ENCODE measurements at regions not wholly inside any gene's neighbourhood (a gene's known extent, or its start where the extent isn't known, plus 50 kb on each side); places are given as distances from the start of the nearest gene placed in this dataset.

- Histone ChIP-seq H3K27me3 (ENCODE audit: control insufficient read depth, insufficient read depth, low read length) (no peaks in the 10 kb centered on the region), H3K4me1 (ENCODE audit: control insufficient read depth, insufficient read depth, low read length) (peaks cover 7% of the 10 kb centered on the region), H3K9me3 (ENCODE audit: control insufficient read depth, insufficient read depth, low read length) (no peaks in the 10 kb centered on the region), H3K27ac (ENCODE audit: low read depth, low read length) (no peak overlapping the region), H3K36me3 (ENCODE audit: control insufficient read depth, insufficient read depth, low read length) (no peaks in the 10 kb centered on the region), H3K4me3 (ENCODE audit: low read depth, low read length) (no peak overlapping the region)
- DNase-seq (ENCODE audit: low read depth in 4 of 6, low spot score in 6 of 6): peak in 1 of 6 donors; percentile 33
- 82% methylated on average over 8 of the region's 10 CpGs for WGBS (ENCODE audit: insufficient coverage)
These were observed 343.7 kb downstream of the WDR11 start for GRCh38 chr10:121194696-121195523.

DNA sequence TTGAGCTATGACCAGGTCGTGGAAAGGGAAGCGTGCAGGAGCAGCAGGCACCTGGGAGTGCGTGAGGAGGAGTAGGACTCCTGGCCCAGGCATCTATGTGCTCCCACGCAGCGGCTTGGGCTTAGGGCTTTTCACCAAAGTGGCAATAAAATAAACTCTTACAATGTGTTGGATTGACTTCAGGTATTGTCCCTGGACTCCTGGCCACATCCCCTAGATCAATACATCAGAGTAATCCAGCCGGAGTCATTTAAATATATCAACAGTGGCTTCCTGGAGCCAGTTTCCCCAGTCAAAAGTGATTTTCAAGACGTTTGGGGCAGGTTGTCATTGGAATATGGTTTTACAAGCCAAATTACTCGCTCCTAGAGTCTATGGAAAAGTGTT is 344.4 kb downstream of the WDR11 start:
- WGBS (ENCODE audit: insufficient coverage): no CpG with 5 or more reads among the region's 8 CpGs
- H3K27me3 ChIP-seq (ENCODE audit: control insufficient read depth, insufficient read depth, low read length): no peaks in the 10 kb centered on the region
- peaks cover 7% of the 10 kb centered on the region for H3K4me1 ChIP-seq (ENCODE audit: control insufficient read depth, insufficient read depth, low read length)
- H3K36me3 ChIP-seq (ENCODE audit: control insufficient read depth, insufficient read depth, low read length): no peaks in the 10 kb centered on the region
- H3K9me3 ChIP-seq (ENCODE audit: control insufficient read depth, insufficient read depth, low read length): no peaks in the 10 kb centered on the region
- no peak overlapping the region for H3K4me3 ChIP-seq (ENCODE audit: low read depth, low read length)
- no peak for DNase-seq (ENCODE audit: low read depth in 4 of 6, low spot score in 6 of 6)
- no peak overlapping the region for H3K27ac ChIP-seq (ENCODE audit: low read depth, low read length)

- Histone ChIP-seq H3K27me3 (ENCODE audit: control insufficient read depth, insufficient read depth, low read length) (no peaks in the 10 kb centered on the region), H3K4me1 (ENCODE audit: control insufficient read depth, insufficient read depth, low read length) (peaks cover 7% of the 10 kb centered on the region), H3K27ac (ENCODE audit: low read depth, low read length) (no peak overlapping the region), H3K36me3 (ENCODE audit: control insufficient read depth, insufficient read depth, low read length) (no peaks in the 10 kb centered on the region), H3K9me3 (ENCODE audit: control insufficient read depth, insufficient read depth, low read length) (no peaks in the 10 kb centered on the region), H3K4me3 (ENCODE audit: low read depth, low read length) (no peak overlapping the region)
- peak in 2 of 6 donors; percentile 43 to 69 for DNase-seq (ENCODE audit: low read depth in 4 of 6, low spot score in 6 of 6)
These were observed 347.9 kb downstream of the WDR11 start for GRCh38 chr10:121199081-121199480.

- Histone ChIP-seq H3K36me3 (ENCODE audit: control insufficient read depth, insufficient read depth, low read length) (no peaks in the 10 kb centered on the region), H3K4me3 (ENCODE audit: low read depth, low read length) (no peak overlapping the region), H3K4me1 (ENCODE audit: control insufficient read depth, insufficient read depth, low read length) (no peaks in the 10 kb centered on the region), H3K27ac (ENCODE audit: low read depth, low read length) (no peak overlapping the region), H3K9me3 (ENCODE audit: control insufficient read depth, insufficient read depth, low read length) (no peaks in the 10 kb centered on the region), H3K27me3 (ENCODE audit: control insufficient read depth, insufficient read depth, low read length) (no peaks in the 10 kb centered on the region)
- WGBS (ENCODE audit: insufficient coverage): 91% methylated on average over 2 of the region's 2 CpGs
- DNase-seq (ENCODE audit: low read depth in 4 of 6, low spot score in 6 of 6): peak in 2 of 6 donors; percentile 56 to 72
These were observed 354.5 kb downstream of the WDR11 start for GRCh38 chr10:121205625-121206024.

- H3K27me3 ChIP-seq (ENCODE audit: control insufficient read depth, insufficient read depth, low read length): no peaks in the 10 kb centered on the region
- no peak overlapping the region for H3K4me3 ChIP-seq (ENCODE audit: low read depth, low read length)
- no peaks in the 10 kb centered on the region for H3K4me1 ChIP-seq (ENCODE audit: control insufficient read depth, insufficient read depth, low read length)
- no peaks in the 10 kb centered on the region for H3K36me3 ChIP-seq (ENCODE audit: control insufficient read depth, insufficient read depth, low read length)
- no peak overlapping the region for H3K27ac ChIP-seq (ENCODE audit: low read depth, low read length)
- no peaks in the 10 kb centered on the region for H3K9me3 ChIP-seq (ENCODE audit: control insufficient read depth, insufficient read depth, low read length)
- no peak for DNase-seq (ENCODE audit: low read depth in 4 of 6, low spot score in 6 of 6)
- 86% methylated on average over 1 of the region's 2 CpGs for WGBS (ENCODE audit: insufficient coverage)
These were observed 360.3 kb downstream of the WDR11 start for GRCh38 chr10:121211446-121211845.

- no peaks in the 10 kb centered on the region for H3K9me3 ChIP-seq (ENCODE audit: control insufficient read depth, insufficient read depth, low read length)
- H3K4me1 ChIP-seq (ENCODE audit: control insufficient read depth, insufficient read depth, low read length): peaks cover 8% of the 10 kb centered on the region
- H3K36me3 ChIP-seq (ENCODE audit: control insufficient read depth, insufficient read depth, low read length): no peaks in the 10 kb centered on the region
- no peak overlapping the region for H3K4me3 ChIP-seq (ENCODE audit: low read depth, low read length)
- no peak overlapping the region for H3K27ac ChIP-seq (ENCODE audit: low read depth, low read length)
- H3K27me3 ChIP-seq (ENCODE audit: control insufficient read depth, insufficient read depth, low read length): no peaks in the 10 kb centered on the region
- 100% methylated on average over 2 of the region's 4 CpGs for WGBS (ENCODE audit: insufficient coverage)
- no peak for DNase-seq (ENCODE audit: low read depth in 4 of 6, low spot score in 6 of 6)
These were observed 362.3 kb downstream of the WDR11 start for GRCh38 chr10:121213437-121213836.

- DNase-seq (ENCODE audit: low read depth in 4 of 6, low spot score in 6 of 6): peak in 1 of 6 donors; percentile 11
- WGBS (ENCODE audit: insufficient coverage): no CpG with 5 or more reads among the region's 2 CpGs
- Histone ChIP-seq H3K9me3 (ENCODE audit: control insufficient read depth, insufficient read depth, low read length) (no peaks in the 10 kb centered on the region), H3K4me1 (ENCODE audit: control insufficient read depth, insufficient read depth, low read length) (peaks cover 8% of the 10 kb centered on the region), H3K36me3 (ENCODE audit: control insufficient read depth, insufficient read depth, low read length) (no peaks in the 10 kb centered on the region), H3K4me3 (ENCODE audit: low read depth, low read length) (no peak overlapping the region), H3K27me3 (ENCODE audit: control insufficient read depth, insufficient read depth, low read length) (no peaks in the 10 kb centered on the region), H3K27ac (ENCODE audit: low read depth, low read length) (no peak overlapping the region)
These were observed 365.1 kb downstream of the WDR11 start for GRCh38 chr10:121216295-121216694.

- Histone ChIP-seq H3K27ac (ENCODE audit: low read depth, low read length) (no peak overlapping the region), H3K36me3 (ENCODE audit: control insufficient read depth, insufficient read depth, low read length) (no peaks in the 10 kb centered on the region), H3K4me1 (ENCODE audit: control insufficient read depth, insufficient read depth, low read length) (peaks cover 8% of the 10 kb centered on the region), H3K4me3 (ENCODE audit: low read depth, low read length) (no peak overlapping the region), H3K27me3 (ENCODE audit: control insufficient read depth, insufficient read depth, low read length) (no peaks in the 10 kb centered on the region), H3K9me3 (ENCODE audit: control insufficient read depth, insufficient read depth, low read length) (no peaks in the 10 kb centered on the region)
- DNase-seq (ENCODE audit: low read depth in 4 of 6, low spot score in 6 of 6): peak in 2 of 6 donors; percentile 46 to 62
- 59% methylated on average over 4 of the region's 8 CpGs for WGBS (ENCODE audit: insufficient coverage)
These were observed 365.6 kb downstream of the WDR11 start for GRCh38 chr10:121216721-121217181.

DNA sequence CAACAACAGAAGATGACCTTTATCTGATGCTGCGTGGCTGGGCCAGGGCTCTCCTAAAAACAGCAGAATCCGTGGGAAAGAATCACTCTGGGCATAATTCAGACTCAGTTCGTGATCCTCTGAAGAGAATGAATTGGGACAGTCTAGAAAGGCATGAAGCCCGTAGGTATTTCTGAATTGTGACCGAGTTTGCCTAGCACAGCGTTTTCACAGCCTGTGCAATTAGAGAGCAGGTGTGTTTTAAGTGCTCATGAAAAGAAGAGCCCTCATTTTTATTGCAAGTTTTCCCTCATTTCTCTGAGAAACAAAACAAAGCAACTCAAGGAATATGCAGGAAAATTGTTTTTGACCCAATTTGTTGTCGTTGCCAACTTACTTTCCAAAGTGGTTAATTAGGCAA is 366.2 kb downstream of the WDR11 start:
- DNase-seq (ENCODE audit: low read depth in 4 of 6, low spot score in 6 of 6): no peak
- no peaks in the 10 kb centered on the region for H3K9me3 ChIP-seq (ENCODE audit: control insufficient read depth, insufficient read depth, low read length)
- no peak overlapping the region for H3K27ac ChIP-seq (ENCODE audit: low read depth, low read length)
- no peaks in the 10 kb centered on the region for H3K36me3 ChIP-seq (ENCODE audit: control insufficient read depth, insufficient read depth, low read length)
- H3K4me1 ChIP-seq (ENCODE audit: control insufficient read depth, insufficient read depth, low read length): peaks cover 8% of the 10 kb centered on the region
- WGBS (ENCODE audit: insufficient coverage): 67% methylated on average over 6 of the region's 7 CpGs
- H3K4me3 ChIP-seq (ENCODE audit: low read depth, low read length): no peak overlapping the region
- no peaks in the 10 kb centered on the region for H3K27me3 ChIP-seq (ENCODE audit: control insufficient read depth, insufficient read depth, low read length)

DNA sequence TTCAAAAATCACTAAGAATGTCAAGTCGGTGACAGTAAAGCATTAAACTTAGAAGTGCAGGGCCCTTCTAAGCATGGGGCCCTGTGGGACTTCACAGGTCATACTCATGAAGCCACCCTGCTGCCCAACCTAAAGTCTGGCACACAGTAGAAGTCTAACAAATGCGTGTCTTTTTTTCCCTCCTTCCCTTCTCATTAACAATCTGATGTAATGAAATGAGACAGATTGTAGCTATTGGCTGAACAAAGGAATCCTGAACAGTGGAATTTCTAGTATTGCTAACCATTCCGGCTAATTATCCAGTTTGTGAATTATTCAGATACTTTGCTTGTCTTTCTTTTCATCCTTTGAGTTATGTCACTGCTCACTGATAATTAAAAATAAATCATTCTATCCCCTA is 369.9 kb downstream of the WDR11 start:
- Histone ChIP-seq H3K4me1 (ENCODE audit: control insufficient read depth, insufficient read depth, low read length) (peaks cover 8% of the 10 kb centered on the region), H3K9me3 (ENCODE audit: control insufficient read depth, insufficient read depth, low read length) (no peaks in the 10 kb centered on the region), H3K27me3 (ENCODE audit: control insufficient read depth, insufficient read depth, low read length) (no peaks in the 10 kb centered on the region), H3K36me3 (ENCODE audit: control insufficient read depth, insufficient read depth, low read length) (no peaks in the 10 kb centered on the region), H3K4me3 (ENCODE audit: low read depth, low read length) (no peak overlapping the region), H3K27ac (ENCODE audit: low read depth, low read length) (no peak overlapping the region)
- 79% methylated on average over 1 of the region's 3 CpGs for WGBS (ENCODE audit: insufficient coverage)
- DNase-seq (ENCODE audit: low read depth in 4 of 6, low spot score in 6 of 6): peak in 2 of 6 donors; percentile 4 to 62
